ENCODE measurements at regions not wholly inside any gene's neighbourhood (a gene's known extent, or its start where the extent isn't known, plus 50 kb on each side); places are given as distances from the start of the nearest gene placed in this dataset.

GRCh38 chr16:85424260-85425073, 188.7 kb upstream of the GSE1 start:
- H3K27ac ChIP-seq, result no peak overlapping the region
- DNase-seq (ENCODE audit: low read depth, low spot score), result no peak

- no peak for DNase-seq (ENCODE audit: low read depth, low spot score)
- H3K27ac ChIP-seq, result no peak overlapping the region
Observed at GRCh38 chr16:85425074-85425662, 188.0 kb upstream of the GSE1 start.

DNA sequence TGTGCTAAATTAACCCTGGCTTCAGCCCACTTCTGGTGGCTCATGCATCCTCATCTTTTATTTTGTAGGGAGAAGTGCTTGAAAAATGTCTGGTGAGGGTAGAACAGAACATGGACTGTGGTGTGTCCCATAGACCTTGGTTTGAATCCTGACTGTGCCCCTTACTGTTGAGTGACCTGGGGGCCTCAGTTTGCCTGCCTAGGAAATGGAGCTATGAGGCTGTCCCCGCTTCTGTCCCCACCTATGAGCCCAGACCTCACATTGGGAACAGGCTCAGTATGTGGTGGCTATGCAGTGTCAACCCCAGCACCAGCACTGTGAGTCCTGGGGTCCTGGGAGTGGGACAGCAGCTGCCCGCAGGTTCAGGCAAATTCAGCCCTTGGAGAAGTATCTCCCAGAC, 186.3 kb upstream of the GSE1 start:
- DNase-seq (ENCODE audit: low read depth, low spot score), result no peak
- no peak overlapping the region for H3K27ac ChIP-seq

GRCh38 chr16:85428168-85428898, 184.8 kb upstream of the GSE1 start:
- DNase-seq (ENCODE audit: low read depth, low spot score), result no peak

GRCh38 chr16:85428899-85429775, 184.0 kb upstream of the GSE1 start:
- no peak for DNase-seq (ENCODE audit: low read depth, low spot score)

More at GRCh38 chr16:85428168-85428898, 184.8 kb upstream of the GSE1 start:
- H3K27ac ChIP-seq, result no peak overlapping the region

GRCh38 chr16:85429776-85430522, 183.2 kb upstream of the GSE1 start:
- no peak overlapping the region for H3K27ac ChIP-seq
- DNase-seq (ENCODE audit: low read depth, low spot score), result no peak

More at GRCh38 chr16:85428899-85429775, 184.0 kb upstream of the GSE1 start:
- no peak overlapping the region for H3K27ac ChIP-seq

GRCh38 chr16:85430523-85431421, 182.3 kb upstream of the GSE1 start:
- DNase-seq (ENCODE audit: low read depth, low spot score), result no peak
- no peak overlapping the region for H3K27ac ChIP-seq

GRCh38 chr16:85431431-85432124, 181.5 kb upstream of the GSE1 start:
- no peak for DNase-seq (ENCODE audit: low read depth, low spot score)
- no peak overlapping the region for H3K27ac ChIP-seq

DNA sequence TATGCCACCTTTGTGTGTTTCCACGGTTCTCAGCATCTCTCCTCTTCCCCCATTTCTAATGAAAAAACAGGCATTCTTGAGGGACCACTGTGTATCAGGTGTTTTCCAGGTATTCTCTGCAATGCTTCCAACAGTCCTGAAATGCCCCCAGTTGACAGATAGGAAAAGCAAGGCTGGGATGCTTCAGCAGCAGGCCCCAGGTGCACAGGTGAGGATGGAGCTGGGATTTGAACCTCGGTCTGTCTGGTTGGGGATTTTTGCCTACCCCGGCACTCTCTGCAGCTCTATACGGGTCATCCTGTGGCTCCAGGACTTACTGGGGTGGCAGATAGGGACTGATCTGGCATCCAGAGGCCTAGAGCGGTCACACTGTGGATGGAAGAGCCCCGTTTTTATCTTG, 180.5 kb upstream of the GSE1 start:
- no peak overlapping the region for H3K27ac ChIP-seq
- no peak for DNase-seq (ENCODE audit: low read depth, low spot score)

- DNase-seq (ENCODE audit: low read depth, low spot score), result no peak
- no peak overlapping the region for H3K27ac ChIP-seq
Observed at GRCh38 chr16:85433477-85433876, 179.6 kb upstream of the GSE1 start.

GRCh38 chr16:85435286-85435685, 177.8 kb upstream of the GSE1 start:
- no peak for DNase-seq (ENCODE audit: low read depth, low spot score)
- H3K27ac ChIP-seq, result no peak overlapping the region

- no peak for DNase-seq (ENCODE audit: low read depth, low spot score)
- H3K27ac ChIP-seq, result no peak overlapping the region
Observed at GRCh38 chr16:85435700-85436099, 177.4 kb upstream of the GSE1 start.

DNA sequence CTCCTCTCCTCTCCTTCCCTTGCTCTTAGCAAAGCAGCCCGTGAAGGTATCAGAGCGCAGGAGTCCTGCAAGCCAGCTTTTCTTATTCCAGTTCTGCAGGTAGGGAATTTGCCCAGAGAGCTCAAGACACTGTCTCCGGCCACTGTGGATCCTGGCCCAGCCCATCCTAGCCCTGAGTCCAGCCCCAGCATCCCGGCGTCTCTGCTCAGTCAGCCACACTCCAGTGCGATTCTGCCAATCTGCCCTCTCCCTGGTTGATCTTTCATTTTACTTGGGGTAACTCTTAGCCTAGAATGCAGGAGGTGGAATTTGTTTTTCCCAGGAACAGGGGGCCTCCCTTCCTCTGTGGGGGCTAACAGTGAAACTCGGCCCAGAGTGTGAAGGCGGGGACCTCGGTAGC, 176.9 kb upstream of the GSE1 start:
- no peak overlapping the region for H3K27ac ChIP-seq
- DNase-seq (ENCODE audit: low read depth, low spot score), result no peak

DNA sequence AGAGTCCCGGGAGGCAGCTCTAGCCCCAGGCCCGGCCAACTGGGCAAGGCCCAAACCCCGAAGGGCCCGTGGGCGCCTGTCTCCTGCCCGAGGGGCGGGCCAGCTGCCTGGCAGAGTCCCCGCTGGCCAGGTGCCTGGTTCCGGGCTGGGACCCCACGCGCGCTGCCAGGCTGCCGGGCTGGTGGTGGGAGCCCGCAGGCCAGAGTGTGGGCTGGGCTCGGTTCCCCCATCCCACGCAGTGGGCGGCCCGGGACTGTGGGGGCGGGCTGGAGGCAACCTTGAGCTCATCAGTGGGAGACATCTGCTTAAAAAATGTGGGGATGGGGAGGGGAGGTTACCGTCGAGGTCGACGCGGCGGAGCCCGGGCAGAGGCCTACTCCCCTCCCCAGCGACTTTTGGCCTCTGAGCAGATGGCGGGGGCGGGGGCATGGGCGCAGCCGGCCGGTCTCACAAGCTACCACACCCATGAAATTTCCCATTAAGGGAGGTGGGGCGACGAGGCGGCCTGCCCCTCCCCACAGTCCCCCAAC, 176.4 kb upstream of the GSE1 start:
- H3K27ac ChIP-seq, result no peak overlapping the region
- DNase-seq (ENCODE audit: low read depth, low spot score), result no peak

- no peak for DNase-seq (ENCODE audit: low read depth, low spot score)
- H3K27ac ChIP-seq, result no peak overlapping the region
Observed at GRCh38 chr16:85437166-85438052, 175.7 kb upstream of the GSE1 start.

- no peak for DNase-seq (ENCODE audit: low read depth, low spot score)
- H3K27ac ChIP-seq, result no peak overlapping the region
Observed at GRCh38 chr16:85438981-85439685, 174.0 kb upstream of the GSE1 start.
